GM23338 (cell line): ENCODE measurements at regions not wholly inside any gene's neighbourhood (a gene's known extent, or its start where the extent isn't known, plus 50 kb on each side); places are given as distances from the start of the nearest gene placed in this dataset.

ENCODE experiments used
- ATAC-seq: fragments of 200-7000 bp; cut with Tn5 transposase; 3 replicates; pipeline ENCODE4 v1.9.1; 2020
- DNase-seq: peaks from one replicate; pipeline ENCODE4 v3.0.0-alpha.2; 2015; ENCODE audit warnings: low spot score
- H2AFZ ChIP-seq: fragments of 200-600 bp; sonication (generic); 2 replicates; pipeline ENCODE4 v1.8.0; 2016; ENCODE audit warnings: antibody characterized with exemption, mild to moderate bottlenecking, moderate library complexity
- H3F3A ChIP-seq: fragments of 200-600 bp; sonication (generic); replicated peaks from 2 replicates; pipeline ENCODE4 v1.8.0; 2017; ENCODE audit warnings: antibody characterized with exemption, mixed run types, low read depth
- H3K27ac ChIP-seq: fragments of 200-600 bp; sonication (generic); 2 replicates; pipeline ENCODE4 v1.6.1; 2016; ENCODE audit warnings: low read depth
- H3K27me3 ChIP-seq: fragments of 200-600 bp; sonication (generic); 2 replicates; pipeline ENCODE4 v1.8.0; 2016; ENCODE audit warnings: mild to moderate bottlenecking, mixed run types, moderate library complexity; ENCODE audit not compliant: insufficient read depth
- H3K36me3 ChIP-seq: fragments of 200-600 bp; sonication (generic); 2 replicates; pipeline ENCODE4 v1.8.0; 2016; ENCODE audit warnings: mild to moderate bottlenecking; ENCODE audit not compliant: insufficient read depth
- H3K4me1 ChIP-seq: fragments of 200-600 bp; sonication (generic); 2 replicates; pipeline ENCODE4 v1.8.0; 2016; ENCODE audit warnings: mild to moderate bottlenecking, moderate library complexity; ENCODE audit not compliant: insufficient read depth
- H3K4me2 ChIP-seq: fragments of 200-600 bp; sonication (generic); 2 replicates; pipeline ENCODE4 v1.7.1; 2017; ENCODE audit warnings: mixed run types
- H3K4me3 ChIP-seq: fragments of 200-600 bp; sonication (generic); 2 replicates; pipeline ENCODE4 v1.6.1; 2016; ENCODE audit warnings: mixed run types
- H3K79me2 ChIP-seq: fragments of 200-600 bp; sonication (generic); replicated peaks from 2 replicates; pipeline ENCODE4 v1.8.0; 2017; ENCODE audit warnings: mild to moderate bottlenecking; ENCODE audit not compliant: insufficient read depth
- H3K9me2 ChIP-seq: fragments of 200-600 bp; sonication (generic); 2 replicates; pipeline ENCODE4 v1.8.0; 2017; ENCODE audit not compliant: insufficient read depth
- H4K20me1 ChIP-seq: fragments of 200-600 bp; sonication (generic); replicated peaks from 2 replicates; pipeline ENCODE4 v1.8.0; 2017; ENCODE audit warnings: mild to moderate bottlenecking; ENCODE audit not compliant: insufficient read depth
- H3K27ac Mint-ChIP-seq: 2 replicates; pipeline ENCODE4 v1.8.0; 2020; ENCODE audit warnings: inconsistent platforms, mild to moderate bottlenecking, moderate library complexity, mixed read lengths
- H3K27me3 Mint-ChIP-seq: 3 replicates; pipeline ENCODE4 v1.8.0; 2022; ENCODE audit warnings: low read depth, mild to moderate bottlenecking, moderate library complexity, mixed read lengths, inconsistent platforms; ENCODE audit not compliant: insufficient read depth, poor library complexity
- H3K36me3 Mint-ChIP-seq: 3 replicates; pipeline ENCODE4 v1.8.0; 2021; ENCODE audit warnings: low read depth, mild to moderate bottlenecking, inconsistent platforms, moderate library complexity, mixed read lengths
- H3K4me1 Mint-ChIP-seq: 3 replicates; pipeline ENCODE4 v1.8.0; 2020; ENCODE audit warnings: mild to moderate bottlenecking, inconsistent platforms, mixed read lengths
- H3K4me3 Mint-ChIP-seq: 3 replicates; pipeline ENCODE4 v1.8.0; 2021; ENCODE audit warnings: moderate library complexity, mild to moderate bottlenecking, inconsistent platforms, mixed read lengths
- H3K9me3 Mint-ChIP-seq: 3 replicates; pipeline ENCODE4 v1.8.0; 2020; ENCODE audit warnings: moderate library complexity, mild to moderate bottlenecking, inconsistent platforms, mixed read lengths
- CREB1 ChIP-seq: fragments of 250-450 bp; sonication (Bioruptor Pico); IDR thresholded peaks from 2 replicates; pipeline ENCODE4 v1.5.0; 2020; ENCODE audit warnings: low read depth, mild to moderate bottlenecking, moderate library complexity
- EZH2 ChIP-seq: fragments of 200-600 bp; sonication (generic); IDR thresholded peaks from one replicate; pipeline ENCODE4 v1.8.0; 2017; ENCODE audit warnings: antibody characterized with exemption, mild to moderate bottlenecking, low read depth; ENCODE audit not compliant: unreplicated experiment
- EZH2phosphoT487 ChIP-seq: fragments of 200-600 bp; sonication (generic); IDR thresholded peaks from one replicate; pipeline ENCODE4 v1.8.1; 2018; ENCODE audit warnings: antibody characterized with exemption; ENCODE audit not compliant: unreplicated experiment
- NANOG ChIP-seq: IDR thresholded peaks from 2 replicates; pipeline ENCODE4 v1.6.1; 2016; ENCODE audit warnings: antibody characterized with exemption, borderline replicate concordance
- STAT1 ChIP-seq: IDR thresholded peaks from one replicate; pipeline ENCODE4 v1.6.1; 2016; ENCODE audit warnings: antibody characterized with exemption; ENCODE audit not compliant: unreplicated experiment
- ZNF114 ChIP-seq: fragments of 250-450 bp; sonication (Bioruptor Pico); IDR thresholded peaks from 2 replicates; pipeline ENCODE4 v1.5.0; 2020; ENCODE audit warnings: mild to moderate bottlenecking, moderate library complexity
- TF ChIP-seq, protein P1 (sequence below): fragments of 250-450 bp; sonication (Bioruptor Pico); IDR thresholded peaks from 2 replicates; pipeline ENCODE4 v1.5.0; 2020; ENCODE audit warnings: mild to moderate bottlenecking, moderate library complexity
- TF ChIP-seq, protein P2 (sequence below): IDR thresholded peaks from one replicate; pipeline ENCODE4 v1.6.1; 2018; ENCODE audit warnings: antibody characterized with exemption; ENCODE audit not compliant: unreplicated experiment
- TF ChIP-seq, protein P3 (sequence below): IDR thresholded peaks from 2 replicates; pipeline ENCODE4 v1.6.1; 2016; ENCODE audit warnings: antibody characterized with exemption

DNA sequence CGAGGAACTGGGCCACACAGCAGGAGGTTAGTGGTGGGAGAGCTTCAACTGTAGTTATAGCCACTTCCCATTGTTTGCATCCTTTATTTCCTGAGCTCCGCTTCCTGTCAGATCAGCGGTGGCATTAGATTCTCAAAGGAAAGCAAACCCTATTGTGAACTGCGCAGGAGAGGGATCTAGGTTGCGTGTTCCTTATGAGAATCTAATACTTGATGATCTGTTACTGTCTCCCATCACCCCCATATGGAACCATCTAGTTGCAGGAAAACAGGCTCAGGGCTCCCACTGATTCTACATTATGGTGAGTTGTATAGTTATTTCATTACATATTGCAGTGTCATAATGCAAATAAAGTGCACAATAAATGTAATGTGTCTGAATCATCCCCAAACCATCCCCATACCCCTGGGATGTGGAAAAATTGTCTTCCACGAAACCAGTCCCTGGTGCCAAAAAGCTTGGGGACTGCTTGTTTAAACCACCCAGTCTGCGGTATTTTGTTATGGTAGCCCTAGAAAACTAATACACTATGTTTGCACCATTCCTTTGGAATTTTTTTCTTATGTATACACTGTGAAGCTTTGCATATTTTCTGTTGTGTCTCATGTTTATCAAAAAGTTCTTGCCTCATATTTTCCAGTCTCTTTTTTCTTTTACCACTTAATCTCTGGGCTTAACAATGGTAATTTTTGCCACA lies 136.6 kb upstream of the IVNS1ABP start:
- Histone ChIP-seq H3K27ac (no peak overlapping the region), H3K4me2 (no peak overlapping the region), H4K20me1 (no peaks in the 10 kb centered on the region), H3K36me3 (no peaks in the 10 kb centered on the region), H3F3A (no peaks in the 10 kb centered on the region), H3K4me3 (no peak overlapping the region), H3K9me2 (peaks cover 12% of the 10 kb centered on the region), H3K27me3 (no peaks in the 10 kb centered on the region), H2AFZ (no peak overlapping the region), H3K79me2 (no peaks in the 10 kb centered on the region), H3K4me1 (no peaks in the 10 kb centered on the region)
- H3K36me3 Mint-ChIP-seq = no peaks in the 10 kb centered on the region
- DNase-seq = no peak
- no peak overlapping the region for H3K4me3 Mint-ChIP-seq
- no peaks in the 10 kb centered on the region for H3K27me3 Mint-ChIP-seq
- ATAC-seq = no peak
- peaks cover 5% of the 10 kb centered on the region; the same call in 1 of the 3 replicates for H3K4me1 Mint-ChIP-seq
- 0 out of 2 replicates have a peak overlapping the region, but pooled peaks have one; percentile 16 for H3K27ac Mint-ChIP-seq
- H3K9me3 Mint-ChIP-seq = no peaks in the 10 kb centered on the region; the same call in 2 of the 3 replicates
- no peak for TF ChIP-seq NANOG
- no peak for TF ChIP-seq CREB1 (CRISPR knock-in tag)
- TF ChIP-seq ZNF114 = no peak
- TF ChIP-seq, protein P1, sequence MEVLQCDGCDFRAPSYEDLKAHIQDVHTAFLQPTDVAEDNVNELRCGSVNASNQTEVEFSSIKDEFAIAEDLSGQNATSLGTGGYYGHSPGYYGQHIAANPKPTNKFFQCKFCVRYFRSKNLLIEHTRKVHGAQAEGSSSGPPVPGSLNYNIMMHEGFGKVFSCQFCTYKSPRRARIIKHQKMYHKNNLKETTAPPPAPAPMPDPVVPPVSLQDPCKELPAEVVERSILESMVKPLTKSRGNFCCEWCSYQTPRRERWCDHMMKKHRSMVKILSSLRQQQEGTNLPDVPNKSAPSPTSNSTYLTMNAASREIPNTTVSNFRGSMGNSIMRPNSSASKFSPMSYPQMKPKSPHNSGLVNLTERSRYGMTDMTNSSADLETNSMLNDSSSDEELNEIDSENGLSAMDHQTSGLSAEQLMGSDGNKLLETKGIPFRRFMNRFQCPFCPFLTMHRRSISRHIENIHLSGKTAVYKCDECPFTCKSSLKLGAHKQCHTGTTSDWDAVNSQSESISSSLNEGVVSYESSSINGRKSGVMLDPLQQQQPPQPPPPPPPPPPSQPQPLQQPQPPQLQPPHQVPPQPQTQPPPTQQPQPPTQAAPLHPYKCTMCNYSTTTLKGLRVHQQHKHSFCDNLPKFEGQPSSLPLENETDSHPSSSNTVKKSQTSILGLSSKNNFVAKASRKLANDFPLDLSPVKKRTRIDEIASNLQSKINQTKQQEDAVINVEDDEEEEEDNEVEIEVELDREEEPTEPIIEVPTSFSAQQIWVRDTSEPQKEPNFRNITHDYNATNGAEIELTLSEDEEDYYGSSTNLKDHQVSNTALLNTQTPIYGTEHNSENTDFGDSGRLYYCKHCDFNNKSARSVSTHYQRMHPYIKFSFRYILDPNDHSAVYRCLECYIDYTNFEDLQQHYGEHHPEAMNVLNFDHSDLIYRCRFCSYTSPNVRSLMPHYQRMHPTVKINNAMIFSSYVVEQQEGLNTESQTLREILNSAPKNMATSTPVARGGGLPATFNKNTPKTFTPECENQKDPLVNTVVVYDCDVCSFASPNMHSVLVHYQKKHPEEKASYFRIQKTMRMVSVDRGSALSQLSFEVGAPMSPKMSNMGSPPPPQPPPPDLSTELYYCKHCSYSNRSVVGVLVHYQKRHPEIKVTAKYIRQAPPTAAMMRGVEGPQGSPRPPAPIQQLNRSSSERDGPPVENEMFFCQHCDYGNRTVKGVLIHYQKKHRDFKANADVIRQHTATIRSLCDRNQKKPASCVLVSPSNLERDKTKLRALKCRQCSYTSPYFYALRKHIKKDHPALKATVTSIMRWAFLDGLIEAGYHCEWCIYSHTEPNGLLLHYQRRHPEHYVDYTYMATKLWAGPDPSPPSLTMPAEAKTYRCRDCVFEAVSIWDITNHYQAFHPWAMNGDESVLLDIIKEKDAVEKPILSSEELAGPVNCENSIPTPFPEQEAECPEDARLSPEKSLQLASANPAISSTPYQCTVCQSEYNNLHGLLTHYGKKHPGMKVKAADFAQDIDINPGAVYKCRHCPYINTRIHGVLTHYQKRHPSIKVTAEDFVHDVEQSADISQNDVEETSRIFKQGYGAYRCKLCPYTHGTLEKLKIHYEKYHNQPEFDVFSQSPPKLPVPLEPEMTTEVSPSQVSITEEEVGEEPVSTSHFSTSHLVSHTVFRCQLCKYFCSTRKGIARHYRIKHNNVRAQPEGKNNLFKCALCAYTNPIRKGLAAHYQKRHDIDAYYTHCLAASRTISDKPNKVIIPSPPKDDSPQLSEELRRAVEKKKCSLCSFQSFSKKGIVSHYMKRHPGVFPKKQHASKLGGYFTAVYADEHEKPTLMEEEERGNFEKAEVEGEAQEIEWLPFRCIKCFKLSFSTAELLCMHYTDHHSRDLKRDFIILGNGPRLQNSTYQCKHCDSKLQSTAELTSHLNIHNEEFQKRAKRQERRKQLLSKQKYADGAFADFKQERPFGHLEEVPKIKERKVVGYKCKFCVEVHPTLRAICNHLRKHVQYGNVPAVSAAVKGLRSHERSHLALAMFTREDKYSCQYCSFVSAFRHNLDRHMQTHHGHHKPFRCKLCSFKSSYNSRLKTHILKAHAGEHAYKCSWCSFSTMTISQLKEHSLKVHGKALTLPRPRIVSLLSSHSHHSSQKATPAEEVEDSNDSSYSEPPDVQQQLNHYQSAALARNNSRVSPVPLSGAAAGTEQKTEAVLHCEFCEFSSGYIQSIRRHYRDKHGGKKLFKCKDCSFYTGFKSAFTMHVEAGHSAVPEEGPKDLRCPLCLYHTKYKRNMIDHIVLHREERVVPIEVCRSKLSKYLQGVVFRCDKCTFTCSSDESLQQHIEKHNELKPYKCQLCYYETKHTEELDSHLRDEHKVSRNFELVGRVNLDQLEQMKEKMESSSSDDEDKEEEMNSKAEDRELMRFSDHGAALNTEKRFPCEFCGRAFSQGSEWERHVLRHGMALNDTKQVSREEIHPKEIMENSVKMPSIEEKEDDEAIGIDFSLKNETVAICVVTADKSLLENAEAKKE = no peak
- TF ChIP-seq EZH2phosphoT487 = no peak
- no peak for TF ChIP-seq EZH2
- TF ChIP-seq, protein P2, sequence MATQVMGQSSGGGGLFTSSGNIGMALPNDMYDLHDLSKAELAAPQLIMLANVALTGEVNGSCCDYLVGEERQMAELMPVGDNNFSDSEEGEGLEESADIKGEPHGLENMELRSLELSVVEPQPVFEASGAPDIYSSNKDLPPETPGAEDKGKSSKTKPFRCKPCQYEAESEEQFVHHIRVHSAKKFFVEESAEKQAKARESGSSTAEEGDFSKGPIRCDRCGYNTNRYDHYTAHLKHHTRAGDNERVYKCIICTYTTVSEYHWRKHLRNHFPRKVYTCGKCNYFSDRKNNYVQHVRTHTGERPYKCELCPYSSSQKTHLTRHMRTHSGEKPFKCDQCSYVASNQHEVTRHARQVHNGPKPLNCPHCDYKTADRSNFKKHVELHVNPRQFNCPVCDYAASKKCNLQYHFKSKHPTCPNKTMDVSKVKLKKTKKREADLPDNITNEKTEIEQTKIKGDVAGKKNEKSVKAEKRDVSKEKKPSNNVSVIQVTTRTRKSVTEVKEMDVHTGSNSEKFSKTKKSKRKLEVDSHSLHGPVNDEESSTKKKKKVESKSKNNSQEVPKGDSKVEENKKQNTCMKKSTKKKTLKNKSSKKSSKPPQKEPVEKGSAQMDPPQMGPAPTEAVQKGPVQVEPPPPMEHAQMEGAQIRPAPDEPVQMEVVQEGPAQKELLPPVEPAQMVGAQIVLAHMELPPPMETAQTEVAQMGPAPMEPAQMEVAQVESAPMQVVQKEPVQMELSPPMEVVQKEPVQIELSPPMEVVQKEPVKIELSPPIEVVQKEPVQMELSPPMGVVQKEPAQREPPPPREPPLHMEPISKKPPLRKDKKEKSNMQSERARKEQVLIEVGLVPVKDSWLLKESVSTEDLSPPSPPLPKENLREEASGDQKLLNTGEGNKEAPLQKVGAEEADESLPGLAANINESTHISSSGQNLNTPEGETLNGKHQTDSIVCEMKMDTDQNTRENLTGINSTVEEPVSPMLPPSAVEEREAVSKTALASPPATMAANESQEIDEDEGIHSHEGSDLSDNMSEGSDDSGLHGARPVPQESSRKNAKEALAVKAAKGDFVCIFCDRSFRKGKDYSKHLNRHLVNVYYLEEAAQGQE = no peak
- no peak for TF ChIP-seq STAT1
- TF ChIP-seq, protein P3, sequence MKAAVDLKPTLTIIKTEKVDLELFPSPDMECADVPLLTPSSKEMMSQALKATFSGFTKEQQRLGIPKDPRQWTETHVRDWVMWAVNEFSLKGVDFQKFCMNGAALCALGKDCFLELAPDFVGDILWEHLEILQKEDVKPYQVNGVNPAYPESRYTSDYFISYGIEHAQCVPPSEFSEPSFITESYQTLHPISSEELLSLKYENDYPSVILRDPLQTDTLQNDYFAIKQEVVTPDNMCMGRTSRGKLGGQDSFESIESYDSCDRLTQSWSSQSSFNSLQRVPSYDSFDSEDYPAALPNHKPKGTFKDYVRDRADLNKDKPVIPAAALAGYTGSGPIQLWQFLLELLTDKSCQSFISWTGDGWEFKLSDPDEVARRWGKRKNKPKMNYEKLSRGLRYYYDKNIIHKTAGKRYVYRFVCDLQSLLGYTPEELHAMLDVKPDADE = no peak
